Erythroblast (primary cell): ENCODE measurements at regions not wholly inside any gene's neighbourhood (a gene's known extent, or its start where the extent isn't known, plus 50 kb on each side); places are given as distances from the start of the nearest gene placed in this dataset.
"Not testable (repeated sequence)": the region's sequence is repeated elsewhere in the genome, so short reads cannot be mapped to it uniquely, and the experiment has no call there.

Experiments
- DNase-seq, 2 experiments: peaks; one replicate each; lab custom pipeline; 2025; lab: John Stamatoyannopoulos, UW
- GATA1 ChIP-seq: IDR thresholded peaks from 2 replicates; pipeline ENCODE4 v1.6.1; 2011; ENCODE audit warnings: low read depth, mild to moderate bottlenecking, control low read depth, low read length, moderate library complexity
- POLR2A ChIP-seq: IDR thresholded peaks from 2 replicates; pipeline ENCODE4 v1.6.1; 2011; ENCODE audit warnings: mild to moderate bottlenecking, low read length

DNA sequence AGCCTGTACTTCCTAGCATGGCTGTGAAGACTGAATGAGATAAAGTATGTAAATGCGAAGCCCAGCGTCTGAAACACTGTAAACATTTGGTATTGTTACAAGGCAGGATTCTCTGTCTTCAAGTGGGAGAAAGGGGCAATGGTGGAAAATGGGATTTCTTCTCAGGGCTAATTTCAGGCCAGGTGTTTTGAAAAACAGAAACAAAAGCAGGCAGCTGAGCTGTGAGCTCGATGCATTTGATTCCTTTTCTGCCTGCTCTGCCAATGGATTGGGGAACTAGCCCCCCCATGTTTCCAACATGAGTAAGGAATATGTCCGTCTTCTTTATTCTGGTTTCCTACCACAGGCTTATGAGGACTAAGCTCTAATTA is 732.1 kb upstream of the AUTS2 start:
- no peak for TF ChIP-seq GATA1
- TF ChIP-seq POLR2A = no peak
- DNase-seq = no peak

DNA sequence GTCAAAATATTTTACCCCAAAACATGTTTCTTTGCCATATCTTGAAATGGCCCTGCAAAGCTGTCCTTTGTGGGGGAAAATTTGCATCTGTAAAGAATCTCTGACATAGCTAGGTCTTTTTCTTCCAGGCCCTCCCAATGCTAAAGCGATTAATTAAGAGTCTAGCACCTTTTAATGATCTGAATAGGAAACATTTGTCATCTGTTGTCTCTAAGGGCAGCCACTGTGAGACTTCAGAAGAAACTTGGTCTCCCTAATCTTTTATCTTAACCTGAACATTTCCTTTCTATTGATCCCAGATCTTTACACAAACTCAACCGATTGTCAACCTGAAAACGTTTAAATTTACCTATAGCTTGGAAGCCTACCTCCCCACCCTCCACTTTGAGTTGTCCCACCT is 731.6 kb upstream of the AUTS2 start:
- DNase-seq = not testable (repeated sequence)

- TF ChIP-seq POLR2A (no peak), GATA1 (no peak)
- no peak for DNase-seq
Observed at GRCh38 chr7:68868978-68869377, 729.3 kb upstream of the AUTS2 start.

DNA sequence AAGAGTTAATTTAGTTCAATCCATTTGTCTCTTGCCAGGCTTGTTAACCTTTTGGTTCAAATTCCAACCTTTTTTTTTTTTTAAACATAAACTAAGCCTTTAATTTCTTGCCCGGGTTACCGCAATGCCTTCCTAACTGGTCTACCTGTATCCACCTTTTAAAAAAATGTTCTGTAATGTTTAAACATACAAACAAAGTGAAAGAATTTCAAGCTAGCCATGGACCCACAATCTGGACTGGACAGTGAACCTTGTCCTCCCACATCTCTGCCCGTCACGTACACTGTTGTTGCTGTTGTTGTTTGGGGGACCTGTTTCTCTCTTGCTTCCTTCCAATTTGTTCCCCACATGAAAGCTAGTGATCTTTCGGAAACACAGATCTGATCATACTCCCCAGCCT is 724.7 kb upstream of the AUTS2 start:
- TF ChIP-seq GATA1 (no peak), POLR2A (no peak)
- no peak for DNase-seq

DNA sequence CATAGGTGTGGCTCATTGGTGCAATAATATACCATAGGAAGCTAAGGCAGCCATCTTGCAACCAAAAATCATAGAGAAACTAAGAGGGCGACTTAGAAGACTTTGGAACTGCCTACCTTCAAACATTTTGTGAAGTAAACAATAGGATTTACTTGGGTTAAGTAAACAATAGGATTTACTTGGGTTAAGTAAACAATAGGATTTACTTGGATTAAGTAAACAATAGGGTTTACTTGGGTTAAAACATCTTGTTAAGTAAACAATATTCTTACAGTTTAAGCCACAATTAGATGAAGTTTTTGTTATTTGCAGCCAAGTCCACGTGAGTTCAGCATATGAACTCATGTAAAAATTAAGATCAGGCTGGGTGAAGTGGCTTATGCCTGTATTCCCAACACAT is 722.4 kb upstream of the AUTS2 start:
- no peak for DNase-seq
- TF ChIP-seq GATA1 (no peak), POLR2A (no peak)

- DNase-seq = not testable (repeated sequence)
Observed at GRCh38 chr7:68887116-68887515, 711.2 kb upstream of the AUTS2 start.

DNA sequence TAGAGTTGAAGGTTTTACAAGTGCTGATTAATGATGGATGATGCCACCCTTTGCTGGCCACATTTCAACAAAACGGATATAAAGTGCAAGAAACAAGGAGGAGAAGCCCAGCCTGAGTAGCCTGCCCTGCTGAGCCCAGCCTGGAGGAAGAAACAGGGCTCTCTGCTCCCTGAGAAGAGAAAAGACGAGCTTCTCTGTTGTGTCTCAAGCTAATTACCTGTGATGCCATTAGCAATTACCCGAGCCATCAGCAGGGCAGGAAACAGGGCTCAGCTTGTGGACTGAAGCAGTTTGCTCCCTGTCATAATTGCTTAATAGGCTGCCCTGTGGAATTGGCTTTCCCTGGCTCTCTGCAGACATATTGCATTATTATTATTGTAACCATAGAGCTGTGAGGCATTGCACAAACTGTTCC is 709.3 kb upstream of the AUTS2 start:
- TF ChIP-seq POLR2A = no peak
- no peak for TF ChIP-seq GATA1
- DNase-seq = no peak

GRCh38 chr7:68892236-68892635 is 706.0 kb upstream of the AUTS2 start:
- TF ChIP-seq GATA1 = no peak
- TF ChIP-seq POLR2A = no peak
- DNase-seq = no peak

DNA sequence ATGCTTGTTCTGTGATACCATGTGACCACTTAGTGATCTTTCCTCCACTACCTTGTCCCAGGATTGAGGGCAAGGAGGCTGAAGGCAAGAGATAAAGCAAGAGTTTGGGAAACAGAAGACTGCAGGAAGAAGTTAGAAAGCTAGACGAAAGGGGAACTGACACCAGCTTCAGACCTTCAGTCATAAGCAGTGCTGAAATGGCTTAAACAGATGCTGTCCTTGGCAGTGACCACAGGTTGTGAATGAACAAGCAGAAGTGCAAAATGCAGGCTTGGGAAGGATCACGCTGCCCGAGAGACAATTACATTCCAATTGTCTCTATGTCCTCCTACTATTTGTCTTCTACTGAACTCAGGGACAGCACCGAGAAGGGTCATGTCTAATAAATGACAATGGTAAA is 704.9 kb upstream of the AUTS2 start:
- TF ChIP-seq GATA1 (no peak), POLR2A (no peak)
- DNase-seq = no peak

- DNase-seq = not testable (repeated sequence)
Observed at GRCh38 chr7:68899156-68899555, 699.1 kb upstream of the AUTS2 start.

DNA sequence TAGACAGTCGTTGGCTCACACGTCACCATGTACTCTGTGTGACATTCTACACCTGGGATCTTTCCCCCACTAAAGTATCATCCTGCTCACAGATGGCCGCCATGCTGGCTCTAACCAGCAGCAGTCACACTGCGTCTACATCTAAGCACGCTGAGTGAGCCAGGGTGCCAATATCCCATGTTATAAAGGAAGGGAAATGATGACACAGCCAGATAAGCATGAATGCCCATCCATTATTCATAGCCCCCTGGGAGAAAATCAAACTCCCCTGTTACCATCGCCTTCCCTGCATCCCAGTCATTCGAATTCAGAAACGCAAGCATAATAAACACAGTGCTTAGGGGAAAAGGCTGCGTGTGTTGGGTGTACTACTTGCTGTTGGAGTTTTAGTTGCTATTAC is 698.2 kb upstream of the AUTS2 start:
- no peak for DNase-seq

DNA sequence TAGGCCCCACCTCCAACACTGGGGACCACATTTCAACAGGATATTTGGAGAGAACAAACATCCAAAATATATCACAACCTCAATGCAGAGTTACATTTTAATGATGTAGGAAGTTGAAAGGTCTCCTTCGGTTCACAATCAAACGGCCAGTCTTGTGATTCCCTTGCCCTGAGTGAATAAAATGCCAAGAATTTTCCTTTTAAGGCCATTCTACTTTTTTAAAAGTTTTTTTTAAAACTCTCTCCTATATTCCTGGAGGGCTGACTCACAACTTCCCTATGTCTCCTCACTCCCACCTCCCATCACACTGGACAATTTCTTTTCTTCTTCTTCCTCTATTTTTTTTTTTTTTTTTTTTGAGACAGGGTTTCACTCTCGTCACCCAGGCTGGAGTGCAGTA is 693.6 kb upstream of the AUTS2 start:
- DNase-seq = no peak
- no peak for TF ChIP-seq GATA1
- no peak for TF ChIP-seq POLR2A

More for the DNA sequence above, 698.2 kb upstream of the AUTS2 start:
- TF ChIP-seq POLR2A (no peak), GATA1 (no peak)

DNA sequence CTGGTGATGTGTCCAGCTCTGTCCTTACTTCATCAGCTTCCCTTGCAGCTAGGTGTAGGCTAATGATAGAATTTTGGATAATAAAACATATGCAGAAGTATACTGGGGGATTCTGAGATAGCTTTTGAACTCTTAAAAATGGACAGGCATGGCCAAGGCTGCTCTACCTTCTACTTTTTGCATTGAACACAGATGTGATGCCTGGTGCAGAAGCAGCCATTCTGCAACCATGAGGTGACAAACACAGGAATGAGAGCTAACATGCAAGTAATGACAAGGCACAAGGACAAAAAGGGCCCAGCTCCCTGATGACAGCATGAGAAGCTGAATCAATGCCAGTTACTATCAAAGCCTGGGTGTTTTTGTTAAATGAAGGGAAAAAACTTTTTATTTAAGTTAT is 686.5 kb upstream of the AUTS2 start:
- DNase-seq = no peak
- no peak for TF ChIP-seq POLR2A
- no peak for TF ChIP-seq GATA1

GRCh38 chr7:68914006-68914405 is 684.3 kb upstream of the AUTS2 start:
- TF ChIP-seq GATA1 = no peak
- no peak for TF ChIP-seq POLR2A
- DNase-seq = no peak

- TF ChIP-seq POLR2A (no peak), GATA1 (no peak)
- DNase-seq = no peak
Observed at GRCh38 chr7:68917041-68917651, 681.1 kb upstream of the AUTS2 start.

- no peak for TF ChIP-seq POLR2A
- no peak for TF ChIP-seq GATA1
- no peak for DNase-seq
Observed at GRCh38 chr7:68918621-68919020, 679.7 kb upstream of the AUTS2 start.

DNA sequence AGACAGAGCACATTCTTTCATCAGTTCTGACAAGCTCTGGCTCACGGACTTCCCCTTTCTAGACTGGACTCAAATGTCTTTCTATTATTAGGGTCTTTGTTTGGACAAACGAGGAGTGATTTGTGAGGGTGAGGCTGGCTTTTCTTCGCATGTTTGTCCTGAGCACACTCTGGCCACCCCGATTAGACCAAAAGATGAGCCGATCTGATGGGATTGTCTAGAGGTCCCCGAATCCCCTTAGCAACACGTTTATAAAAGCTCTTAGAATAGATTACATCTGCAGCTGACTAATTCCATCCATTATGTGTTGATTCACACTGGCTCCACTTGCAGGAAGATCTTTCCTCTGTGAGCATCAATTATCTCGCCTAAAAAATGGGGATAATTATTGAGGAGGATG is 675.4 kb upstream of the AUTS2 start:
- no peak for DNase-seq
- TF ChIP-seq GATA1 (no peak), POLR2A (no peak)
